Naive thymus-derived CD4-positive, alpha-beta T cell (primary cell): ENCODE measurements at regions not wholly inside any gene's neighbourhood (a gene's known extent, or its start where the extent isn't known, plus 50 kb on each side); places are given as distances from the start of the nearest gene placed in this dataset.
A peak's percentile ranks its signal among the peaks of the same experiment; 100 is the strongest.

ENCODE experiments used
- ATAC-seq: fragments of 150-1000 bp; cut with Tn5 transposase; 2 replicates; pipeline ENCODE4 v1.10.0; 2021; ENCODE audit warnings: mild to moderate bottlenecking, moderate library complexity
- CTCF ChIA-PET: fragments of 350-600 bp; sonication (Branson Sonifier 250); formaldehyde crosslinking; loops from one replicate; lab custom pipeline; 2021; ENCODE audit warnings: antibody characterized with exemption; lab: Charles Lee
- POLR2A ChIA-PET: fragments of 350-600 bp; sonication (Branson Sonifier 250); formaldehyde crosslinking; loops from one replicate; lab custom pipeline; 2021; ENCODE audit warnings: antibody characterized with exemption, inconsistent platforms; lab: Charles Lee
- DNase-seq, 9 donors: peaks; one replicate each; pipeline versions ENCODE4 v3.0.0 to v3.0.0-alpha.2; 2020 to 2022; ENCODE audit warnings: mixed read lengths in 1 of 9
- H3K27ac ChIP-seq: one replicate; pipeline ENCODE4 v1.7.0; 2013; ENCODE audit warnings: mild to moderate bottlenecking, low read depth, low read length, moderate library complexity
- H3K27me3 ChIP-seq, 2 donors: one replicate each; pipeline ENCODE4 v1.7.0; 2013; ENCODE audit warnings: low read length in 2 of 2, mild to moderate bottlenecking in 2 of 2, moderate library complexity in 2 of 2; ENCODE audit not compliant: control insufficient read depth in 2 of 2, insufficient read depth in 2 of 2
- H3K36me3 ChIP-seq, 3 experiments: 1 replicate in 2 of 3; 2 replicates in 1 of 3; pipeline ENCODE4 v1.7.0; 2013; ENCODE audit warnings: low read length in 3 of 3, mild to moderate bottlenecking in 3 of 3, moderate library complexity in 1 of 3; ENCODE audit not compliant: insufficient read depth in 3 of 3, control insufficient read depth in 2 of 3
- H3K4me1 ChIP-seq, 2 donors: one replicate each; pipeline ENCODE4 v1.7.0; 2013; ENCODE audit warnings: low read length in 2 of 2, mild to moderate bottlenecking in 2 of 2, moderate library complexity in 1 of 2; ENCODE audit not compliant: control insufficient read depth in 2 of 2, insufficient read depth in 2 of 2
- H3K4me3 ChIP-seq: 2 replicates; pipeline ENCODE4 v1.7.0; 2013; ENCODE audit warnings: mild to moderate bottlenecking, low read length
- H3K9me3 ChIP-seq, 3 experiments: 1 replicate in 2 of 3; 2 replicates in 1 of 3; pipeline ENCODE4 v1.7.0; 2013; ENCODE audit warnings: low read length in 3 of 3; ENCODE audit not compliant: control insufficient read depth in 2 of 3
- H3K27ac Mint-ChIP-seq, 9 donors: one replicate each; pipeline ENCODE4 v1.8.0; 2020 to 2022; ENCODE audit warnings: mixed read lengths in 9 of 9, mild to moderate bottlenecking in 8 of 9, moderate library complexity in 5 of 9, inconsistent platforms in 2 of 9
- H3K27me3 Mint-ChIP-seq, 5 donors: one replicate each; pipeline ENCODE4 v1.8.0; 2021 to 2022; ENCODE audit warnings: mixed read lengths in 5 of 5, mild to moderate bottlenecking in 1 of 5
- H3K36me3 Mint-ChIP-seq, 5 donors: one replicate each; pipeline ENCODE4 v1.8.0; 2020 to 2022; ENCODE audit warnings: mixed read lengths in 5 of 5, mild to moderate bottlenecking in 3 of 5, inconsistent platforms in 1 of 5
- H3K4me1 Mint-ChIP-seq, 7 donors: one replicate each; pipeline ENCODE4 v1.8.0; 2020 to 2022; ENCODE audit warnings: mixed read lengths in 7 of 7, mild to moderate bottlenecking in 3 of 7, inconsistent platforms in 1 of 7
- H3K4me3 Mint-ChIP-seq, 10 donors: one replicate each; pipeline ENCODE4 v1.8.0; 2020 to 2022; ENCODE audit warnings: mild to moderate bottlenecking in 10 of 10, mixed read lengths in 10 of 10, moderate library complexity in 6 of 10, inconsistent platforms in 2 of 10
- H3K9me3 Mint-ChIP-seq, 11 donors: one replicate each; pipeline ENCODE4 v1.8.0; 2020 to 2022; ENCODE audit warnings: mixed read lengths in 11 of 11, mild to moderate bottlenecking in 4 of 11, inconsistent platforms in 1 of 11, moderate library complexity in 1 of 11
- intact Hi-C, 2 donors: fragments of 100-400 bp; cut with micrococcal nuclease; formaldehyde crosslinking; loops; one replicate each; pipeline ENCODE4 v1.15.1; 2023

GRCh38 chr3:31050296-31050695, 155.8 kb upstream of the GADL1 start:
- ChIA-PET CTCF (no interaction called here), POLR2A (no interaction called here)
- ATAC-seq: no peak

GRCh38 chr3:31051226-31051625, 156.8 kb upstream of the GADL1 start:
- Mint-ChIP-seq H3K27me3 (peaks cover 0 to 5% (median 0%) of the 10 kb centered on the region in 5 donors), H3K36me3 (peaks cover 0 to 4% (median 0%) of the 10 kb centered on the region in 5 donors), H3K4me1 (peaks cover 0 to 6% (median 0%) of the 10 kb centered on the region in 7 donors), H3K9me3 (peaks cover 2 to 29% (median 13%) of the 10 kb centered on the region in 11 donors), H3K4me3 (no peak overlapping the region), H3K27ac (no peak overlapping the region)
- intact Hi-C loops: no loop called here
- Histone ChIP-seq H3K4me3 (no peak overlapping the region), H3K4me1 (no peaks in the 10 kb centered on the region), H3K9me3 (peaks cover 0 to 5% (median 0%) of the 10 kb centered on the region in 3 experiments), H3K27ac (no peak overlapping the region), H3K27me3 (no peaks in the 10 kb centered on the region), H3K36me3 (no peaks in the 10 kb centered on the region)
- ATAC-seq: no peak
- no peak for DNase-seq
- CTCF ChIA-PET: no interaction called here
- POLR2A ChIA-PET: no interaction called here

More at GRCh38 chr3:31050296-31050695, 155.8 kb upstream of the GADL1 start:
- Mint-ChIP-seq H3K27ac (no peak overlapping the region), H3K27me3 (peaks cover 0 to 5% (median 0%) of the 10 kb centered on the region in 5 donors), H3K4me3 (no peak overlapping the region), H3K36me3 (no peaks in the 10 kb centered on the region), H3K9me3 (peaks cover 0 to 21% (median 7%) of the 10 kb centered on the region in 11 donors), H3K4me1 (peaks cover 0 to 4% (median 0%) of the 10 kb centered on the region in 7 donors)
- intact Hi-C loops: no loop called here
- Histone ChIP-seq H3K27me3 (no peaks in the 10 kb centered on the region), H3K4me3 (no peak overlapping the region), H3K4me1 (no peaks in the 10 kb centered on the region), H3K27ac (no peak overlapping the region), H3K9me3 (peaks cover 0 to 5% (median 0%) of the 10 kb centered on the region in 3 experiments), H3K36me3 (no peaks in the 10 kb centered on the region)
- no peak for DNase-seq

GRCh38 chr3:31053299-31053698, 158.8 kb upstream of the GADL1 start:
- no peak overlapping the region for H3K27ac Mint-ChIP-seq
- CTCF ChIA-PET: no interaction called here
- Histone ChIP-seq H3K4me1 (no peaks in the 10 kb centered on the region), H3K4me3 (no peak overlapping the region), H3K27ac (no peak overlapping the region), H3K9me3 (peaks cover 0 to 5% (median 0%) of the 10 kb centered on the region in 3 experiments), H3K27me3 (no peaks in the 10 kb centered on the region), H3K36me3 (no peaks in the 10 kb centered on the region)
- intact Hi-C loops: no loop called here
- H3K27me3 Mint-ChIP-seq: peaks cover 0 to 5% (median 0%) of the 10 kb centered on the region in 5 donors
- peaks cover 0 to 8% (median 4%) of the 10 kb centered on the region in 7 donors for H3K4me1 Mint-ChIP-seq
- peaks cover 0 to 4% (median 0%) of the 10 kb centered on the region in 5 donors for H3K36me3 Mint-ChIP-seq
- peaks cover 2 to 44% (median 14%) of the 10 kb centered on the region in 11 donors for H3K9me3 Mint-ChIP-seq
- ATAC-seq: no peak
- DNase-seq: no peak
- POLR2A ChIA-PET: no interaction called here
- no peak overlapping the region for H3K4me3 Mint-ChIP-seq

- no peaks in the 10 kb centered on the region for H3K27me3 ChIP-seq
- Mint-ChIP-seq H3K4me1 (peaks cover 0 to 8% (median 4%) of the 10 kb centered on the region in 7 donors), H3K4me3 (no peak overlapping the region), H3K27me3 (peaks cover 0 to 5% (median 0%) of the 10 kb centered on the region in 5 donors), H3K36me3 (peaks cover 0 to 4% (median 0%) of the 10 kb centered on the region in 5 donors), H3K27ac (no peak overlapping the region), H3K9me3 (peaks cover 4 to 49% (median 15%) of the 10 kb centered on the region in 11 donors)
- H3K4me3 ChIP-seq: no peak overlapping the region
- H3K27ac ChIP-seq: no peak overlapping the region
- CTCF ChIA-PET: no interaction called here
- intact Hi-C loops: no loop called here
- DNase-seq (no peak), ATAC-seq (no peak)
- no peaks in the 10 kb centered on the region for H3K4me1 ChIP-seq
- POLR2A ChIA-PET: no interaction called here
- H3K9me3 ChIP-seq: peaks cover 0 to 9% (median 0%) of the 10 kb centered on the region in 3 experiments
- H3K36me3 ChIP-seq: no peaks in the 10 kb centered on the region
These were observed 159.6 kb upstream of the GADL1 start for GRCh38 chr3:31054032-31054431.

- ATAC-seq (no peak), DNase-seq (no peak)
- Mint-ChIP-seq H3K4me3 (no peak overlapping the region), H3K4me1 (peaks cover 0 to 8% (median 4%) of the 10 kb centered on the region in 7 donors), H3K36me3 (peaks cover 0 to 8% (median 1%) of the 10 kb centered on the region in 5 donors), H3K27me3 (peaks cover 0 to 4% (median 0%) of the 10 kb centered on the region in 5 donors), H3K27ac (no peak overlapping the region), H3K9me3 (peaks cover 5 to 60% (median 21%) of the 10 kb centered on the region in 11 donors)
- H3K4me1 ChIP-seq: no peaks in the 10 kb centered on the region
- H3K4me3 ChIP-seq: no peak overlapping the region
- ChIA-PET POLR2A (no interaction called here), CTCF (no interaction called here)
- H3K27ac ChIP-seq: no peak overlapping the region
- H3K36me3 ChIP-seq: no peaks in the 10 kb centered on the region
- H3K27me3 ChIP-seq: no peaks in the 10 kb centered on the region
- H3K9me3 ChIP-seq: peaks cover 0 to 15% (median 0%) of the 10 kb centered on the region in 3 experiments
- intact Hi-C loops: no loop called here
These were observed 161.3 kb upstream of the GADL1 start for GRCh38 chr3:31055757-31056156.

GRCh38 chr3:31057891-31058290, 163.4 kb upstream of the GADL1 start:
- H3K4me3 ChIP-seq: no peak overlapping the region
- no peaks in the 10 kb centered on the region for H3K4me1 ChIP-seq
- ATAC-seq (no peak), DNase-seq (no peak)
- peaks cover 0 to 13% (median 4%) of the 10 kb centered on the region in 5 donors for H3K36me3 Mint-ChIP-seq
- no peak overlapping the region for H3K27ac Mint-ChIP-seq
- peak overlapping the region in 5 of 10 donors; percentile 2 to 50 (median 13) for H3K4me3 Mint-ChIP-seq
- intact Hi-C loops: no loop called here
- peaks cover 0 to 10% (median 0%) of the 10 kb centered on the region in 3 experiments for H3K9me3 ChIP-seq
- H3K27ac ChIP-seq: no peak overlapping the region
- H3K27me3 Mint-ChIP-seq: peaks cover 0 to 4% (median 0%) of the 10 kb centered on the region in 5 donors
- H3K36me3 ChIP-seq: no peaks in the 10 kb centered on the region
- ChIA-PET POLR2A (no interaction called here), CTCF (no interaction called here)
- H3K27me3 ChIP-seq: no peaks in the 10 kb centered on the region
- H3K4me1 Mint-ChIP-seq: peaks cover 0 to 8% (median 4%) of the 10 kb centered on the region in 7 donors
- H3K9me3 Mint-ChIP-seq: peaks cover 5 to 49% (median 15%) of the 10 kb centered on the region in 11 donors

- H3K9me3 Mint-ChIP-seq: peaks cover 0 to 24% (median 6%) of the 10 kb centered on the region in 11 donors
- DNase-seq: no peak
- Histone ChIP-seq H3K9me3 (peaks cover 0 to 6% (median 0%) of the 10 kb centered on the region in 3 experiments), H3K4me1 (no peaks in the 10 kb centered on the region), H3K4me3 (no peak overlapping the region), H3K27ac (no peak overlapping the region), H3K36me3 (no peaks in the 10 kb centered on the region), H3K27me3 (no peaks in the 10 kb centered on the region)
- ChIA-PET POLR2A (no interaction called here), CTCF (no interaction called here)
- no peak overlapping the region for H3K4me3 Mint-ChIP-seq
- H3K27me3 Mint-ChIP-seq: peaks cover 0 to 7% (median 0%) of the 10 kb centered on the region in 5 donors
- intact Hi-C loops: no loop called here
- no peak for ATAC-seq
- no peak overlapping the region for H3K27ac Mint-ChIP-seq
- peaks cover 0 to 13% (median 4%) of the 10 kb centered on the region in 5 donors for H3K36me3 Mint-ChIP-seq
- peaks cover 0 to 2% (median 0%) of the 10 kb centered on the region in 7 donors for H3K4me1 Mint-ChIP-seq
These were observed 169.6 kb upstream of the GADL1 start for GRCh38 chr3:31064021-31064420.
